ENCODE measurements at regions not wholly inside any gene's neighbourhood (a gene's known extent, or its start where the extent isn't known, plus 50 kb on each side); places are given as distances from the start of the nearest gene placed in this dataset.

DNA sequence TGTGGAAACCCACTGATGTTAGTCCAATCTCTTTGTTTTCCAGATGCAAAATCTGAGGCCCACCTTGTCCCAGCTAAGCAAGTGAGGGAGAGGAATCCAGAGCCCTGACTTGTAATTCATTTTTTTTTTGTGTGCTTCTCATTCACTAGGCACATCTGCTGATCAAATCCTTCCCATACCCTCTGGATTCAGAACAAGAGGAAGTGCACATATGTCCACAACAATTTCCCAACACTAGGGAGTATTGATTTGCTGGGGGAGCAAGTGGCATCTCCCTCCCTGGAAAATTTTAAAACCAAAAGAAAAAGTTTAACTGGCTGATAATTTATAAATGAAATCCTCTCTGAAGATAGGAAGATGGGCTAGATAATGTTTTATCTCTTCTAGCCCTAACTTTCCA lies 94.6 kb upstream of the RFC3 start:
- TF ChIP-seq, protein P1, sequence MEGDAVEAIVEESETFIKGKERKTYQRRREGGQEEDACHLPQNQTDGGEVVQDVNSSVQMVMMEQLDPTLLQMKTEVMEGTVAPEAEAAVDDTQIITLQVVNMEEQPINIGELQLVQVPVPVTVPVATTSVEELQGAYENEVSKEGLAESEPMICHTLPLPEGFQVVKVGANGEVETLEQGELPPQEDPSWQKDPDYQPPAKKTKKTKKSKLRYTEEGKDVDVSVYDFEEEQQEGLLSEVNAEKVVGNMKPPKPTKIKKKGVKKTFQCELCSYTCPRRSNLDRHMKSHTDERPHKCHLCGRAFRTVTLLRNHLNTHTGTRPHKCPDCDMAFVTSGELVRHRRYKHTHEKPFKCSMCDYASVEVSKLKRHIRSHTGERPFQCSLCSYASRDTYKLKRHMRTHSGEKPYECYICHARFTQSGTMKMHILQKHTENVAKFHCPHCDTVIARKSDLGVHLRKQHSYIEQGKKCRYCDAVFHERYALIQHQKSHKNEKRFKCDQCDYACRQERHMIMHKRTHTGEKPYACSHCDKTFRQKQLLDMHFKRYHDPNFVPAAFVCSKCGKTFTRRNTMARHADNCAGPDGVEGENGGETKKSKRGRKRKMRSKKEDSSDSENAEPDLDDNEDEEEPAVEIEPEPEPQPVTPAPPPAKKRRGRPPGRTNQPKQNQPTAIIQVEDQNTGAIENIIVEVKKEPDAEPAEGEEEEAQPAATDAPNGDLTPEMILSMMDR (IDR thresholded peaks at IDR 0.05; ENCODE audit: low read depth, low read length) = no peak
- TF ChIP-seq EZH2phosphoT487 (IDR thresholded peaks at IDR 0.05; ENCODE audit: low read depth) = no peak
